22Rv1 (cell line): ENCODE measurements at regions not wholly inside any gene's neighbourhood (a gene's known extent, or its start where the extent isn't known, plus 50 kb on each side); places are given as distances from the start of the nearest gene placed in this dataset.

Source experiments
- ZFX ChIP-seq: fragments of 450-650 bp; IDR thresholded peaks from 2 replicates; pipeline ENCODE4 v1.6.1; 2017; ENCODE audit warnings: antibody characterized with exemption, borderline replicate concordance
- TF ChIP-seq, protein P1 (sequence below): fragments of 450-650 bp; IDR thresholded peaks from 2 replicates; pipeline ENCODE4 v1.5.1; 2017; ENCODE audit warnings: mild to moderate bottlenecking

DNA sequence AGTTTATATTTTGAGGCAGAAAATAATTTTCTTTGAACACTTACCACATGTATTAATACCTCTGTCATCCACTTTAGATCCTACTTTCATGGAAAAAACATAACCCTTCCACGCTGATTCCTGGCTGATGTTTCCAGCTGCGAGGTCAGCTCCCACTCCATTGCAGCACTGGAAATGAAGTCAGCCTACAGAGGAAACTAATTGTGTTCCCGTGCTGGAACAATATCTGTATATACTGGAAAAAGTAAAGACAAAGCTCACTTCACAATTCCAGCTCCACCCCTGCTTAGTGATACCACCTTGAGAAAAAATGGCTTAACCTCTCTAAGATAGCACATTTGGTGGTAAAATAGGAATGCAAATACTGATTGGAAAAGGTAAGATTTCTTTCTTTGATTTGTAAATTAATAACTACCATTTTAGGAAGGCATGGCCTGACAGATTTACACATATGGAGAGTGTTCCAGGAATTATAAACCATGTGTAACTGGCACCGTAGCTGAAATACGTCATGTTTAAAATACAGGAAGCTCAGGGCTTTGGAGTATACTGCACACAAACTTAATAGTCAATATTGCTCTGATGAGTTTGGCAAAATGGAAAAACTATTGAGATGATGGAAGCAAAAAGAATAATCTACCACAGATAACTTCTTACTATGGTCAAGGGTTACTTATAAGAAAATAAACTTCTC, 90.0 kb downstream of the TRIB2 start:
- TF ChIP-seq, protein P1, sequence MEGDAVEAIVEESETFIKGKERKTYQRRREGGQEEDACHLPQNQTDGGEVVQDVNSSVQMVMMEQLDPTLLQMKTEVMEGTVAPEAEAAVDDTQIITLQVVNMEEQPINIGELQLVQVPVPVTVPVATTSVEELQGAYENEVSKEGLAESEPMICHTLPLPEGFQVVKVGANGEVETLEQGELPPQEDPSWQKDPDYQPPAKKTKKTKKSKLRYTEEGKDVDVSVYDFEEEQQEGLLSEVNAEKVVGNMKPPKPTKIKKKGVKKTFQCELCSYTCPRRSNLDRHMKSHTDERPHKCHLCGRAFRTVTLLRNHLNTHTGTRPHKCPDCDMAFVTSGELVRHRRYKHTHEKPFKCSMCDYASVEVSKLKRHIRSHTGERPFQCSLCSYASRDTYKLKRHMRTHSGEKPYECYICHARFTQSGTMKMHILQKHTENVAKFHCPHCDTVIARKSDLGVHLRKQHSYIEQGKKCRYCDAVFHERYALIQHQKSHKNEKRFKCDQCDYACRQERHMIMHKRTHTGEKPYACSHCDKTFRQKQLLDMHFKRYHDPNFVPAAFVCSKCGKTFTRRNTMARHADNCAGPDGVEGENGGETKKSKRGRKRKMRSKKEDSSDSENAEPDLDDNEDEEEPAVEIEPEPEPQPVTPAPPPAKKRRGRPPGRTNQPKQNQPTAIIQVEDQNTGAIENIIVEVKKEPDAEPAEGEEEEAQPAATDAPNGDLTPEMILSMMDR, result no peak
- no peak for TF ChIP-seq ZFX
